SJSA1 (cell line): ENCODE measurements at regions not wholly inside any gene's neighbourhood (a gene's known extent, or its start where the extent isn't known, plus 50 kb on each side); places are given as distances from the start of the nearest gene placed in this dataset.

Experiments used
- DNase-seq, 2 experiments: peaks; one replicate each; pipeline ENCODE4 v3.0.0-alpha.2; 2015 to 2020; ENCODE audit warnings: low spot score in 2 of 2, low read depth in 1 of 2
- H3K27ac ChIP-seq: fragments of 250-450 bp; sonication (Bioruptor Pico); 2 replicates; pipeline ENCODE4 v1.5.1; 2020; ENCODE audit warnings: mild to moderate bottlenecking, moderate library complexity
- H3K27me3 ChIP-seq: fragments of 250-450 bp; sonication (Bioruptor Pico); replicated peaks from 2 replicates; pipeline ENCODE4 v1.5.1; 2020; ENCODE audit warnings: mild to moderate bottlenecking, moderate library complexity
- H3K36me3 ChIP-seq: fragments of 250-450 bp; sonication (Bioruptor Pico); 2 replicates; pipeline ENCODE4 v1.5.1; 2020; ENCODE audit warnings: mild to moderate bottlenecking
- H3K4me1 ChIP-seq: fragments of 250-450 bp; sonication (Bioruptor Pico); replicated peaks from 2 replicates; pipeline ENCODE4 v1.6.1; 2021; ENCODE audit warnings: mild to moderate bottlenecking
- H3K4me3 ChIP-seq: fragments of 250-450 bp; sonication (Bioruptor Pico); 2 replicates; pipeline ENCODE4 v1.5.1; 2020; ENCODE audit warnings: mild to moderate bottlenecking
- H3K9me3 ChIP-seq: fragments of 250-450 bp; sonication (Bioruptor Pico); replicated peaks from 2 replicates; pipeline ENCODE4 v1.5.1; 2020; ENCODE audit warnings: mild to moderate bottlenecking

DNA sequence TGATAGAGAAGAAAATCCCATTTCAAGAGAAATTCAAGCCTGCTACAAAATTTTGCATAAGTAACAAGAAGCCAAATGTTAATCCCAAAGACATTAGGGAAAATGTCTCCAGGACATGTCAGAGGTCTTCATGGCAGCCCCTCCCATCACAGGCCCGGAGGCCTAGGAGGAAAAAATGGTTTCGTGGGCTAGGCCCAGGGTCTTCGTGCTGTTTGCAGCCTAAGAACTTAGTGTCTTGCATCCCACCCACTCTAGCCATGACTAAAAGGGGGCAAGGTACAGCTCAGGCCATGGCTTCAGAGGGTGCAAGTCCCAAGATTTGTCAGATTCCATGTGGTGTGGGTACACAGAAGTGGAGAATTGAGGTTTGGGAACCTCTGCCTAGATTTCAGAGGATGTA, 57.8 kb upstream of the TAPT1 start:
- Histone ChIP-seq H3K9me3 (no peaks in the 10 kb centered on the region), H3K4me3 (no peak overlapping the region), H3K27me3 (no peaks in the 10 kb centered on the region), H3K4me1 (no peaks in the 10 kb centered on the region), H3K36me3 (no peaks in the 10 kb centered on the region), H3K27ac (no peak overlapping the region)
- DNase-seq, result no peak

DNA sequence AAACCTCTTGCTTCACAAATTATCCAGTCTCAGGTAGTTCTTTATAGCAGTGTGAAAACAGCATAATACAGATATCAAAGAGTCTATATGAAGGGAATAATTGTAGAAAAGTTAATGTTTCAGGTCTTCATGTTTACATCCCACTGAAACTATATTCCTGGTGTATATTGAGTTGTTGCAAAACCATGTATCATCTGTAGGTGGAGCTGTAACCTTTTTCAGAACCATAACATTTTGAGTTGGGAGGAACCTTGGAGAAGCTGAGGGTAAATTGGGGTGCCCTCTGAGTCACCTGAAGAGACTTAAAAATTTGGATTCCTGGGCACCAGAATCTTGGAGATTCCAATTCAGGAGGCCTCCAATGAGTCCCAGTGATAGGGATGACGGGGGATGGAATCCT, 51.9 kb upstream of the TAPT1 start:
- no peaks in the 10 kb centered on the region for H3K36me3 ChIP-seq
- H3K9me3 ChIP-seq, result no peaks in the 10 kb centered on the region
- no peak for DNase-seq
- H3K27me3 ChIP-seq, result no peaks in the 10 kb centered on the region
- no peaks in the 10 kb centered on the region for H3K4me1 ChIP-seq
- H3K4me3 ChIP-seq, result no peak overlapping the region
- no peak overlapping the region for H3K27ac ChIP-seq
